ENCODE measurements at regions not wholly inside any gene's neighbourhood (a gene's known extent, or its start where the extent isn't known, plus 50 kb on each side); places are given as distances from the start of the nearest gene placed in this dataset.

DNA sequence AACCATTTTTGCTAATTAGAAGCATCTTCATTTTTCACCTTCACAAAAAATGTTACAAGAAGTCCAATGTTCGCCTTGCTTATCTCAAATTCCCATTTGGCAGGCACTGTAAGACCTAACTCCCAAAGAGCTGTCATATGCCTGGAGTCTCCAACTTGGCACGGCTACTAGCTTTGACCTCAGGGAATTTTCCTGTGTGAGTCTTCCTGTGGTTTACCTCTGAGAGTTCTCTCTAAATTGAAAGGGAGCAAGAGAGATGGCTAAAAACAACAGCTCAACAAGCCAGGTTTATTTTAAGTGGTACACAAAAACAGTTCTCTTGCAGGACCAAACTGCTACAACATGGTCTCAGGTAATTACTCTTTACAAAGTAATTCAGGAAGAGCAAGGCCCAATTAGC, 756.0 kb upstream of the ADGRL2 start:
- no peak for TF ChIP-seq CTCF (conservative IDR thresholded peaks at IDR 0.05)
- H3K27ac Mint-ChIP-seq, result no peak overlapping the region

DNA sequence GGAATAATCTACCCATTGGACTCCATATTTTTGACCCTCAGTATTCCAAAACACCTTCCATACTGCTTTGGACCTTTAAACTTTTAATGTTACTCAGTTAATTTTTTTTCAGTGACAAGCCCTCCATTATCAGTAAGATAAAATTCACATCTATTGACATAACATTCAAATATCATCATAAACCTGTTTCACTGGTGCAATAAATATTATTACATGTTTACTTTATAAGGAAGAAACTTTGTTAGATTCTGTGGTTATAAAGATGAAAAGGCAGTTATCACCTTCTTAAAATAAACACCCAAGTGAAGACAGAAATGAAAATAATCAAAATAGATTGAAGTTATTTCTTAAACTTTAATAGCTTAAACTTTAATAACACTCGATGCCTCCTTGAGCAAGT, 758.5 kb upstream of the ADGRL2 start:
- WGBS, 2 experiments (ENCODE audit: insufficient coverage in 1 of 2, insufficient read length in 1 of 2), result 100% methylated on average over 1 of the region's 1 CpG; no CpG with 5 or more reads in 1 of the 2 experiments
- Histone ChIP-seq H3K4me3 (ENCODE audit: low read length) (no peak overlapping the region), H3K4me1 (ENCODE audit: control insufficient read depth, insufficient read depth, low read length) (no peaks in the 10 kb centered on the region), H3K36me3 (ENCODE audit: control insufficient read depth, insufficient read depth, low read length) (no peaks in the 10 kb centered on the region), H3K27me3 (ENCODE audit: control insufficient read depth, insufficient read depth, low read length, poor library complexity, severe bottlenecking) (no peaks in the 10 kb centered on the region), H3K27ac (ENCODE audit: low read depth, low read length) (no peak overlapping the region), H3K9me3 (ENCODE audit: control insufficient read depth, low read length) (no peaks in the 10 kb centered on the region), H3K9ac (ENCODE audit: extremely low read depth, low read length, poor library complexity, severe bottlenecking) (no peak overlapping the region)
- TF ChIP-seq CTCF (conservative IDR thresholded peaks at IDR 0.05), result no peak
- H3K4me3 Mint-ChIP-seq, result no peak overlapping the region
- H3K27me3 Mint-ChIP-seq (ENCODE audit: insufficient read depth), result no peaks in the 10 kb centered on the region
- H3K9me3 Mint-ChIP-seq, result peaks cover 3% of the 10 kb centered on the region
- H3K4me1 Mint-ChIP-seq, result no peaks in the 10 kb centered on the region
- no peak for DNase-seq
- H3K27ac Mint-ChIP-seq, result no peak overlapping the region
- no peaks in the 10 kb centered on the region for H3K36me3 Mint-ChIP-seq (ENCODE audit: low read depth)

More for the DNA sequence above, 756.0 kb upstream of the ADGRL2 start:
- DNase-seq, result no peak
- Histone ChIP-seq H3K4me3 (ENCODE audit: low read length) (no peak overlapping the region), H3K27me3 (ENCODE audit: control insufficient read depth, insufficient read depth, low read length, poor library complexity, severe bottlenecking) (no peaks in the 10 kb centered on the region), H3K9ac (ENCODE audit: extremely low read depth, low read length, poor library complexity, severe bottlenecking) (no peak overlapping the region), H3K9me3 (ENCODE audit: control insufficient read depth, low read length) (no peaks in the 10 kb centered on the region), H3K4me1 (ENCODE audit: control insufficient read depth, insufficient read depth, low read length) (no peaks in the 10 kb centered on the region), H3K27ac (ENCODE audit: low read depth, low read length) (no peak overlapping the region), H3K36me3 (ENCODE audit: control insufficient read depth, insufficient read depth, low read length) (no peaks in the 10 kb centered on the region)
- Mint-ChIP-seq H3K27me3 (ENCODE audit: insufficient read depth) (no peaks in the 10 kb centered on the region), H3K4me3 (no peak overlapping the region), H3K36me3 (ENCODE audit: low read depth) (no peaks in the 10 kb centered on the region), H3K9me3 (no peaks in the 10 kb centered on the region), H3K4me1 (no peaks in the 10 kb centered on the region)
- 95 to 100% methylated on average over 1 to 2 of the region's 2 CpGs for whole genome bisulfite sequencing, 2 experiments (ENCODE audit: insufficient coverage in 1 of 2, insufficient read length in 1 of 2)

GRCh38 chr1:81034291-81034690, 766.4 kb upstream of the ADGRL2 start:
- Mint-ChIP-seq H3K4me3 (no peak overlapping the region), H3K4me1 (no peaks in the 10 kb centered on the region), H3K27me3 (ENCODE audit: insufficient read depth) (no peaks in the 10 kb centered on the region), H3K9me3 (peaks cover 6% of the 10 kb centered on the region), H3K27ac (no peak overlapping the region), H3K36me3 (ENCODE audit: low read depth) (no peaks in the 10 kb centered on the region)
- Histone ChIP-seq H3K27me3 (ENCODE audit: control insufficient read depth, insufficient read depth, low read length, poor library complexity, severe bottlenecking) (no peaks in the 10 kb centered on the region), H3K9me3 (ENCODE audit: control insufficient read depth, low read length) (no peaks in the 10 kb centered on the region), H3K36me3 (ENCODE audit: control insufficient read depth, insufficient read depth, low read length) (no peaks in the 10 kb centered on the region), H3K27ac (ENCODE audit: low read depth, low read length) (no peak overlapping the region), H3K9ac (ENCODE audit: extremely low read depth, low read length, poor library complexity, severe bottlenecking) (no peak overlapping the region), H3K4me1 (ENCODE audit: control insufficient read depth, insufficient read depth, low read length) (no peaks in the 10 kb centered on the region), H3K4me3 (ENCODE audit: low read length) (no peak overlapping the region)
- TF ChIP-seq CTCF (conservative IDR thresholded peaks at IDR 0.05), result no peak
- DNase-seq, result no peak
- WGBS, 2 experiments (ENCODE audit: insufficient coverage in 1 of 2, insufficient read length in 1 of 2), result 86 to 90% methylated on average over 1 of the region's 1 CpG

Data from endodermal cell (in vitro differentiated cells).